ENCODE measurements at regions not wholly inside any gene's neighbourhood (a gene's known extent, or its start where the extent isn't known, plus 50 kb on each side); places are given as distances from the start of the nearest gene placed in this dataset.

DNA sequence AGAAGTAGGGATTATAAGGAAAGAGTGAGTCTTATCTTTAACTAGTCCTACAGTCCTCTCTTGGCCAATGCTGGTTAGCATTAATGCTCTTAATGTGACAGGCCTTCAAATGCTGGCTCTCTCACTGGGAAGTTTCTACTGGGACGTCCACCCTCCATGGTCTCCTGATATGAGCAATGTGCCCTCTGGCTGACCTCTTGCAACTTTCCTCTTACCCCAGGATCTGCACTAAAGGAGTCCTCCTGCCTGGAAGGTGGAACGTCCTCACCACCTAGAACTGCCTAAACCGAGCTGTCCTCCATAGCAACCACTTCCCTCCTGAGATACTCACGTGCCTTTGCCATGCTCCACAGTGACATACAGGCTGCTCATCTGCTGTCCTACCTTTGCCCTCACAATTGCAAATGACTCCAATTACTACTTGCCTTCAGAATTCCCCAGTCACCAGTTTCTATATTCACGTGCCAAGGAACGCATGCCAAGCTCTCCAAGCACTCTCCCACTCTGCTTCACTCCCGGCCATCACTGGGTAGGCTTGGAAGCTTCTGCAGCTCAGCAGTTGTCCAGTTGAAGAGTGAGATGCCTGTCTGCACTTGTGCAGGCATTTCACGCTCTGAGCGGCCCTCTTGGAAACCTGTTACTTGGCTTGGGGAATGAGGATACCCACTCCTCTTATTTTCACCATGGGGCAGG, 404.7 kb downstream of the RRAGC start:
- no peak for TF ChIP-seq FOXP2 (optimal IDR thresholded peaks at IDR 0.05; ENCODE audit: borderline replicate concordance, extremely low read depth, extremely low read length, insufficient read depth)
- no peak for TF ChIP-seq POLR2AphosphoS5 (IDR thresholded peaks at IDR 0.05; ENCODE audit: low read depth, low read length)
- no peak for TF ChIP-seq TAF1 (IDR thresholded peaks at IDR 0.05; ENCODE audit: borderline replicate concordance, insufficient read depth, low read length)

All from PFSK-1 (cell line).